ENCODE measurements at regions not wholly inside any gene's neighbourhood (a gene's known extent, or its start where the extent isn't known, plus 50 kb on each side); places are given as distances from the start of the nearest gene placed in this dataset.

DNA sequence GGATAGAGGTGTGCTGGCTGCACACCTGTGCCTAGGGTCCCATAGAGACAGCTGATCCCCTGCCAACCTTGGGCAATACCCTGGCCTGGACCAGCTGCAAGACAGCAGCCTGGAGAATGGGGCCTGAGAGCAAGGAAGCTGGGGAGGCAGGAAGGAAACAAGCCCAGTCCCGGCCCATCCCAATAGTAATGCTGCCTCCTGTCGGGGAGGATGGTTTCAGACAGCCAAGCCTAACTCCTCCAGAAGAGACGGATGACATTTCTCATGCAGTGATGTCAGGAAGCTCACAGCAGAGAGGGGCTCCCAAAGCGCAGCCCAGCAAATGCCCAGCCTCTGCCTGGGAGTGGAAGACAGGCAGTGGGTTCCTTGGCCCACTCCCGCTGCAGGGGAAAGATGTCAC is 408.8 kb downstream of the OCA2 start:
- H2BK15ac ChIP-seq (ENCODE audit: low read depth, low read length) = no peak overlapping the region
- Mint-ChIP-seq H3K27me3 (ENCODE audit: low read depth) (peaks cover 9% of the 10 kb centered on the region), H3K36me3 (ENCODE audit: insufficient read depth in 1 of 3, low read depth in 3 of 3) (peaks cover 0 to 6% (median 0%) of the 10 kb centered on the region in 3 experiments; a peak in 3 of 7 replicates), H3K4me1 (peaks cover 6 to 14% of the 10 kb centered on the region in 2 experiments), H3K27ac (peak overlapping the region in 1 of 3 experiments; percentile 4; a peak in 1 of 7 replicates), H3K4me3 (no peak overlapping the region), H3K9me3 (peaks cover 2 to 6% of the 10 kb centered on the region in 2 experiments; a peak in 2 of 5 replicates)
- H3K56ac ChIP-seq (ENCODE audit: insufficient read length, low read depth, low read length) = no peak overlapping the region
- no peak overlapping the region for H2AFZ ChIP-seq (ENCODE audit: low read length)
- H2BK20ac ChIP-seq (ENCODE audit: low read depth, low read length, poor library complexity, severe bottlenecking) = no peak overlapping the region
- H3T11ph ChIP-seq (ENCODE audit: low read length) = no peak overlapping the region
- H3K79me2 ChIP-seq (ENCODE audit: insufficient read depth, low read length) = no peaks in the 10 kb centered on the region
- no peak overlapping the region for H2BK5ac ChIP-seq (ENCODE audit: insufficient read length, low read length)
- TF ChIP-seq, protein P1, sequence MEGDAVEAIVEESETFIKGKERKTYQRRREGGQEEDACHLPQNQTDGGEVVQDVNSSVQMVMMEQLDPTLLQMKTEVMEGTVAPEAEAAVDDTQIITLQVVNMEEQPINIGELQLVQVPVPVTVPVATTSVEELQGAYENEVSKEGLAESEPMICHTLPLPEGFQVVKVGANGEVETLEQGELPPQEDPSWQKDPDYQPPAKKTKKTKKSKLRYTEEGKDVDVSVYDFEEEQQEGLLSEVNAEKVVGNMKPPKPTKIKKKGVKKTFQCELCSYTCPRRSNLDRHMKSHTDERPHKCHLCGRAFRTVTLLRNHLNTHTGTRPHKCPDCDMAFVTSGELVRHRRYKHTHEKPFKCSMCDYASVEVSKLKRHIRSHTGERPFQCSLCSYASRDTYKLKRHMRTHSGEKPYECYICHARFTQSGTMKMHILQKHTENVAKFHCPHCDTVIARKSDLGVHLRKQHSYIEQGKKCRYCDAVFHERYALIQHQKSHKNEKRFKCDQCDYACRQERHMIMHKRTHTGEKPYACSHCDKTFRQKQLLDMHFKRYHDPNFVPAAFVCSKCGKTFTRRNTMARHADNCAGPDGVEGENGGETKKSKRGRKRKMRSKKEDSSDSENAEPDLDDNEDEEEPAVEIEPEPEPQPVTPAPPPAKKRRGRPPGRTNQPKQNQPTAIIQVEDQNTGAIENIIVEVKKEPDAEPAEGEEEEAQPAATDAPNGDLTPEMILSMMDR (conservative IDR thresholded peaks at IDR 0.05) = peak; percentile 55
- H3K14ac ChIP-seq (ENCODE audit: insufficient read depth, low read length) = no peak overlapping the region; the same call in 1 of the 2 replicates
- H3K27ac ChIP-seq (ENCODE audit: insufficient read length, low read depth, low read length) = no peak overlapping the region
- H3K23me2 ChIP-seq (ENCODE audit: insufficient read length, low read depth, low read length, poor library complexity, severe bottlenecking) = no peaks in the 10 kb centered on the region
- no peak overlapping the region for H3K23ac ChIP-seq (ENCODE audit: insufficient read length, low read depth, low read length)
- no peaks in the 10 kb centered on the region for H3K79me1 ChIP-seq (ENCODE audit: insufficient read depth, low read depth, low read length, poor library complexity, severe bottlenecking)
- no peak overlapping the region for H3K9ac ChIP-seq (ENCODE audit: extremely low read depth, insufficient read length, low read length)
- H4K5ac ChIP-seq (ENCODE audit: insufficient read length, low read depth, low read length) = no peak overlapping the region
- H2AK5ac ChIP-seq (ENCODE audit: insufficient read length, low read length) = no peak overlapping the region
- no peaks in the 10 kb centered on the region for H4K20me1 ChIP-seq (ENCODE audit: control insufficient read depth, insufficient read depth, insufficient read length)
- H3K4me2 ChIP-seq (ENCODE audit: insufficient read depth, insufficient read length, low read length) = no peak overlapping the region
- H4K8ac ChIP-seq (replicated peaks; ENCODE audit: insufficient read length, low read depth, low read length) = no peak overlapping the region
- H3K27me3 ChIP-seq (ENCODE audit: insufficient read depth, low read length) = no peaks in the 10 kb centered on the region
- WGBS (ENCODE audit: extremely low coverage, insufficient read length, low lambda C conversion rate) = no CpG with 5 or more reads among the region's 5 CpGs
- no peak overlapping the region for H3K18ac ChIP-seq (ENCODE audit: insufficient read length, low read depth, low read length)
- no peak overlapping the region for H3K4ac ChIP-seq (ENCODE audit: low read depth, low read length)
- no peaks in the 10 kb centered on the region for H3K9me3 ChIP-seq (ENCODE audit: control insufficient read depth, low read depth, low read length)
- H4K91ac ChIP-seq (ENCODE audit: insufficient read length, low read depth, low read length) = no peak overlapping the region
- DNase-seq = peak; percentile 52
- H2BK12ac ChIP-seq (ENCODE audit: insufficient read length, low read depth, low read length) = no peak overlapping the region
- no peak overlapping the region for H2BK120ac ChIP-seq (ENCODE audit: low read depth, low read length, poor library complexity, severe bottlenecking)
- no peaks in the 10 kb centered on the region; the same call in 1 of the 2 replicates for H3K4me1 ChIP-seq (ENCODE audit: insufficient read depth, low read length)
